A549 (cell line): ENCODE measurements at regions not wholly inside any gene's neighbourhood (a gene's known extent, or its start where the extent isn't known, plus 50 kb on each side); places are given as distances from the start of the nearest gene placed in this dataset.

Experiments used
- CEBPB ChIP-seq, 2 experiments: fragments of >200 bp in 1 of 2; sonication (Bioruptor Twin) in 1 of 2; formaldehyde crosslinking in 1 of 2; IDR thresholded peaks; 2 replicates each; pipeline ENCODE4 v1.6.1; 2012 to 2016
- CHD2 ChIP-seq: fragments of 150-350 bp; IDR thresholded peaks from 2 replicates; pipeline ENCODE4 v1.6.1; 2014; ENCODE audit warnings: low read length; ENCODE audit not compliant: partially characterized antibody
- CTCF ChIP-seq: fragments of >200 bp; sonication (Bioruptor Twin); formaldehyde crosslinking; IDR thresholded peaks from 3 replicates; pipeline ENCODE4 v1.5.1; 2016
- ELK1 ChIP-seq: fragments of 150-350 bp; IDR thresholded peaks from 2 replicates; pipeline ENCODE4 v1.6.1; 2014; ENCODE audit warnings: low read depth, mild to moderate bottlenecking, low read length
- KDM1A ChIP-seq: fragments of 200-600 bp; sonication (generic); IDR thresholded peaks from 2 replicates; pipeline ENCODE4 v1.6.1; 2016; ENCODE audit warnings: low read depth, mild to moderate bottlenecking
- PHF8 ChIP-seq: fragments of 200-600 bp; sonication (generic); IDR thresholded peaks from 2 replicates; pipeline ENCODE4 v1.6.1; 2016; ENCODE audit warnings: low read depth, mild to moderate bottlenecking, antibody characterized with exemption, moderate library complexity, borderline replicate concordance
- POLR2A ChIP-seq: IDR thresholded peaks from 2 replicates; pipeline ENCODE4 v1.6.1; 2012; ENCODE audit warnings: mild to moderate bottlenecking, low read length
- RNF2 ChIP-seq: fragments of 200-600 bp; sonication (generic); IDR thresholded peaks from 2 replicates; pipeline ENCODE4 v1.6.1; 2016; ENCODE audit warnings: low read depth, mild to moderate bottlenecking, antibody characterized with exemption, moderate library complexity, borderline replicate concordance
- SMC3 ChIP-seq: fragments of >200 bp; sonication (Bioruptor Twin); formaldehyde crosslinking; IDR thresholded peaks from 3 replicates; pipeline ENCODE4 v1.6.1; 2018; ENCODE audit warnings: inconsistent platforms
- TFCP2L1 ChIP-seq: fragments of 250-450 bp; sonication (Bioruptor Pico); IDR thresholded peaks from 2 replicates; pipeline ENCODE4 v1.5.0; 2021; ENCODE audit warnings: mild to moderate bottlenecking
- ZFP36 ChIP-seq: fragments of 450-650 bp; IDR thresholded peaks from 2 replicates; pipeline ENCODE4 v1.6.1; 2014; ENCODE audit warnings: borderline replicate concordance; ENCODE audit not compliant: partially characterized antibody
- TF ChIP-seq, protein P1 (sequence below): fragments of 450-650 bp; IDR thresholded peaks from 2 replicates; pipeline ENCODE4 v1.6.1; 2014; ENCODE audit warnings: antibody characterized with exemption

DNA sequence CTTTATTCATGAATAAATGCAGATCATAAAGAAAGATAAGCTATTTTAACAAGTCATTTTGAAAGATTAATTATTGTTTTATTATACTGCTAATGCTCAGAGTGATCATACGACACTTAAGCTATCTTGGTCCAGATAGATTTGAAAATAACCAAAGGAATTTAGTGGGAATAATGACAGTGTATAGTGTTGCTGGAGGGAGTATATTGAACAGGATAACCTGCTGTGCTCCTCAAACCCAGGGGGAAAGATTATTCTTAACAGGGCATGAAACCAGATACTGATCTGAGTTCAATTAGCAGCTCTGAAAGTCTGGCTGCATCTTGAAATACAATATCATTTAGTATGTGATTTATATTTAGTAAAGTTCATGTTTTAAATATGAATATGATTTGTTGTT lies 216.3 kb upstream of the ITGA4 start:
- TF ChIP-seq POLR2A: no peak
- TF ChIP-seq CTCF: no peak
- no peak for TF ChIP-seq PHF8
- TF ChIP-seq TFCP2L1 (CRISPR knock-in tag): no peak
- TF ChIP-seq ZFP36: no peak
- TF ChIP-seq ELK1: no peak
- TF ChIP-seq KDM1A: no peak
- TF ChIP-seq CHD2: no peak
- TF ChIP-seq RNF2: no peak
- TF ChIP-seq CEBPB (IDR thresholded peaks at IDR 0.05): no peak
- no peak for TF ChIP-seq SMC3
- TF ChIP-seq, protein P1, sequence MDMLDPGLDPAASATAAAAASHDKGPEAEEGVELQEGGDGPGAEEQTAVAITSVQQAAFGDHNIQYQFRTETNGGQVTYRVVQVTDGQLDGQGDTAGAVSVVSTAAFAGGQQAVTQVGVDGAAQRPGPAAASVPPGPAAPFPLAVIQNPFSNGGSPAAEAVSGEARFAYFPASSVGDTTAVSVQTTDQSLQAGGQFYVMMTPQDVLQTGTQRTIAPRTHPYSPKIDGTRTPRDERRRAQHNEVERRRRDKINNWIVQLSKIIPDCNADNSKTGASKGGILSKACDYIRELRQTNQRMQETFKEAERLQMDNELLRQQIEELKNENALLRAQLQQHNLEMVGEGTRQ: no peak
